OCI-LY7 (cell line): ENCODE measurements at regions not wholly inside any gene's neighbourhood (a gene's known extent, or its start where the extent isn't known, plus 50 kb on each side); places are given as distances from the start of the nearest gene placed in this dataset.

Experiments
- BruUV-seq: library from RNA; stranded (reverse); fragments of 400-500 nt; replicated peaks from 2 replicates; lab custom pipeline; 2021; lab: Mats Ljungman, UMichigan
- CTCF ChIA-PET: fragments of 300-600 bp; sonication (Branson Sonifier 250); formaldehyde crosslinking; loops from one replicate; lab custom pipeline; 2022; ENCODE audit warnings: antibody characterized with exemption; ENCODE audit not compliant: unreplicated experiment; lab: Charles Lee
- POLR2A ChIA-PET: fragments of 300-600 bp; sonication (Branson Sonifier 250); formaldehyde crosslinking; loops from one replicate; lab custom pipeline; 2022; ENCODE audit warnings: antibody characterized with exemption; lab: Charles Lee
- DNase-seq: peaks from one replicate; pipeline ENCODE4 v3.0.0-alpha.2; 2015; ENCODE audit warnings: low spot score
- H2AFZ ChIP-seq: fragments of 200-600 bp; sonication (generic), shearing (Covaris generic); 2 replicates; pipeline ENCODE4 v1.6.1; 2014; ENCODE audit warnings: mild to moderate bottlenecking, antibody characterized with exemption, low read length, moderate library complexity
- H3K27ac ChIP-seq: fragments of 200-600 bp; sonication (generic); 2 replicates; pipeline ENCODE4 v1.5.1; 2014; ENCODE audit warnings: mixed run types, low read depth, mild to moderate bottlenecking, moderate library complexity, low read length, inconsistent platforms; ENCODE audit not compliant: poor library complexity, severe bottlenecking
- H3K36me3 ChIP-seq: fragments of 200-600 bp; sonication (generic); 2 replicates; pipeline ENCODE4 v1.6.1; 2014; ENCODE audit warnings: mild to moderate bottlenecking, antibody characterized with exemption, low read length, moderate library complexity, mixed read lengths; ENCODE audit not compliant: insufficient read depth
- H3K4me1 ChIP-seq: fragments of 200-600 bp; sonication (generic); 2 replicates; pipeline ENCODE4 v1.5.1; 2014; ENCODE audit warnings: mild to moderate bottlenecking, low read length; ENCODE audit not compliant: insufficient read depth, poor library complexity, severe bottlenecking
- H3K4me2 ChIP-seq: fragments of 200-600 bp; sonication (generic); 2 replicates; pipeline ENCODE4 v1.6.1; 2014; ENCODE audit warnings: mild to moderate bottlenecking, low read length
- H3K4me3 ChIP-seq: fragments of 200-600 bp; sonication (generic); 2 replicates; pipeline ENCODE4 v1.5.1; 2014; ENCODE audit warnings: mild to moderate bottlenecking, low read depth, low read length; ENCODE audit not compliant: poor library complexity, severe bottlenecking
- H3K79me2 ChIP-seq: fragments of 200-600 bp; sonication (generic); 2 replicates; pipeline ENCODE4 v1.6.1; 2016; ENCODE audit warnings: low read depth, mild to moderate bottlenecking, low read length, moderate library complexity, mixed read lengths; ENCODE audit not compliant: insufficient read depth
- H3K9me2 ChIP-seq: fragments of 200-600 bp; sonication (generic); 2 replicates; pipeline ENCODE4 v1.6.1; 2016; ENCODE audit warnings: mild to moderate bottlenecking, low read length, mixed read lengths; ENCODE audit not compliant: insufficient read depth
- H3K9me3 ChIP-seq: fragments of 200-600 bp; sonication (generic); 2 replicates; pipeline ENCODE4 v1.6.1; 2014; ENCODE audit warnings: mild to moderate bottlenecking, mixed run types, low read length, mixed read lengths
- H4K20me1 ChIP-seq: fragments of 200-600 bp; sonication (generic); 2 replicates; pipeline ENCODE4 v1.6.1; 2014; ENCODE audit warnings: mild to moderate bottlenecking, antibody characterized with exemption, low read length, moderate library complexity, mixed read lengths; ENCODE audit not compliant: insufficient read depth
- EZH2phosphoT487 ChIP-seq: fragments of 200-600 bp; sonication (generic); IDR thresholded peaks from 2 replicates; pipeline ENCODE4 v1.6.1; 2018; ENCODE audit warnings: low read depth, borderline replicate concordance, mild to moderate bottlenecking, mixed run types, antibody characterized with exemption, low read length, moderate library complexity, mixed read lengths
- intact Hi-C: fragments of 100-400 bp; cut with micrococcal nuclease; formaldehyde crosslinking; loops from one replicate; pipeline ENCODE4 v1.10.0; 2022; ENCODE audit not compliant: unreplicated experiment
- TF ChIP-seq, protein P1 (sequence below): fragments of 200-600 bp; sonication (generic); conservative IDR thresholded peaks from 2 replicates; pipeline ENCODE4 v1.5.1; 2014; ENCODE audit warnings: mild to moderate bottlenecking, antibody characterized with exemption, low read length, moderate library complexity, mixed read lengths

DNA sequence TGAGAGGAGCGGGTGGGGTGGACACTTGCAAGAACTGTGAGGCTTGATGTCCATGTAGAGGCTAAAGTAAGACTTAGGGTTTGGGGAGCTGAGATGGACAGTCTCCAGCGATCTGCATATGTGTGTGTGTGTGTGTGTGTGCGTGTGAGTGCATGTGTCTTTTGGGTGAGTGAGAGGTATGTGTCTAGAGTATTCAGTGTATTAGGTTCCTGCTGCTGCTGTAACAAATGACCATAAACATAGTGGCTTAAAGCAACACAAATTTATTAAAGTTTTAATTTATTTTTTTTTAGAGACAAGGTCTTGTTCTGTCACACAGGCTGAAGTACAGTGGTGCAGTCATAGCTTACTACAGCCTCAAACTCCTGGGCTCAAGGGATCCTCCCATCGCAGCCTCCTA lies 155.4 kb upstream of the SPRED2 start:
- POLR2A ChIA-PET = interaction anchor here (1.5 kb wide), 1 partner anchor 14 kb away, joined by 6 read pairs; no protein-coding TSS in a partner anchor
- H2AFZ ChIP-seq = no peak overlapping the region
- no TSS peak for BruUV-seq
- H4K20me1 ChIP-seq = no peaks in the 10 kb centered on the region
- H3K36me3 ChIP-seq = no peaks in the 10 kb centered on the region
- no peak overlapping the region for H3K27ac ChIP-seq
- no peaks in the 10 kb centered on the region for H3K4me1 ChIP-seq
- intact Hi-C loops = no loop called here
- TF ChIP-seq EZH2phosphoT487 = no peak
- TF ChIP-seq, protein P1, sequence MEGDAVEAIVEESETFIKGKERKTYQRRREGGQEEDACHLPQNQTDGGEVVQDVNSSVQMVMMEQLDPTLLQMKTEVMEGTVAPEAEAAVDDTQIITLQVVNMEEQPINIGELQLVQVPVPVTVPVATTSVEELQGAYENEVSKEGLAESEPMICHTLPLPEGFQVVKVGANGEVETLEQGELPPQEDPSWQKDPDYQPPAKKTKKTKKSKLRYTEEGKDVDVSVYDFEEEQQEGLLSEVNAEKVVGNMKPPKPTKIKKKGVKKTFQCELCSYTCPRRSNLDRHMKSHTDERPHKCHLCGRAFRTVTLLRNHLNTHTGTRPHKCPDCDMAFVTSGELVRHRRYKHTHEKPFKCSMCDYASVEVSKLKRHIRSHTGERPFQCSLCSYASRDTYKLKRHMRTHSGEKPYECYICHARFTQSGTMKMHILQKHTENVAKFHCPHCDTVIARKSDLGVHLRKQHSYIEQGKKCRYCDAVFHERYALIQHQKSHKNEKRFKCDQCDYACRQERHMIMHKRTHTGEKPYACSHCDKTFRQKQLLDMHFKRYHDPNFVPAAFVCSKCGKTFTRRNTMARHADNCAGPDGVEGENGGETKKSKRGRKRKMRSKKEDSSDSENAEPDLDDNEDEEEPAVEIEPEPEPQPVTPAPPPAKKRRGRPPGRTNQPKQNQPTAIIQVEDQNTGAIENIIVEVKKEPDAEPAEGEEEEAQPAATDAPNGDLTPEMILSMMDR = no peak
- CTCF ChIA-PET = no interaction called here
- no peaks in the 10 kb centered on the region for H3K9me2 ChIP-seq
- no peak for DNase-seq
- no peak overlapping the region for H3K4me2 ChIP-seq
- no peaks in the 10 kb centered on the region for H3K9me3 ChIP-seq
- H3K4me3 ChIP-seq = no peak overlapping the region
- H3K79me2 ChIP-seq = no peaks in the 10 kb centered on the region

DNA sequence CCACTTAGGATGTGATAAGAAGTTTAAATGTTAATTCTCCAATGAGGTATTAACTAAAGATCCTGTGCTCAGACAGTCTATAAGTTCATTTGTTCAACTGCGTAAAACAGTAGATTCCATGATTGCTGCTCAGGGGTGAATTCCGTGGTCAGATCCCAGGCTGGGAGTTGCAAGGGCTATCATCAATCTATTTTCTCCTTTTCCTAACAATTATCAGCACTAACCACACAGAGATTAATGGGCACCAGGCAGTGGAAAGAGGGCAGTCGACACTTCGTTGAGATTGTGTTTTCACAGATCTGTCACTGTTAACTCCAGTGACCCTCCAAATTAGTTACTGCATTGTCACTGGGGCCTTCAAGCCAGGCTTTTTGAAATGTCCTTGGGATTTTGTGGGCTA lies 154.1 kb upstream of the SPRED2 start:
- no peaks in the 10 kb centered on the region for H3K9me3 ChIP-seq
- BruUV-seq = no TSS peak
- TF ChIP-seq, protein P1 = no peak
- no peak for TF ChIP-seq EZH2phosphoT487
- intact Hi-C loops = no loop called here
- DNase-seq = no peak
- no peak overlapping the region for H3K4me2 ChIP-seq
- no peak overlapping the region for H3K27ac ChIP-seq
- H3K9me2 ChIP-seq = no peaks in the 10 kb centered on the region
- H3K79me2 ChIP-seq = no peaks in the 10 kb centered on the region
- H3K36me3 ChIP-seq = no peaks in the 10 kb centered on the region
- no peaks in the 10 kb centered on the region for H4K20me1 ChIP-seq
- H3K4me1 ChIP-seq = no peaks in the 10 kb centered on the region
- ChIA-PET CTCF (no interaction called here), POLR2A (no interaction called here)
- H3K4me3 ChIP-seq = no peak overlapping the region
- no peak overlapping the region for H2AFZ ChIP-seq

DNA sequence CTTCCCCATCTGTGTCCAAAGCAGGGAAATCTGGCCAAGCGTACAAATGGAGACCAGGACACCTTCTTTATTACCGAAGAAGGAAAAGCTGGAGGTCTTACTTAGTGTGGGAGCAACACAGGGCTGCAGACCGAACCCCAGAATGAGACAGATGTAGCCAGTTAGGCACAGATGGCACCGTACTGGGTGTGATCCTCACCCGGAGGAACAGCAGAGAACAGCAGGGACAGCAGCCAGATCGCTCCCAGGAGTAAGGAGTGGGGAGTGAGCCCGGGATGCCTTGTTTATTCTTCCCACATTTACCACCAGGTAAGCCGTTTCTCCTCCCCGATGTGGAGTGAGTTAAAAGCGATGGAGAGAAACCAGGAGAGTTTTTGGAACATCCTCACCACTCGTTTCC lies 150.7 kb upstream of the SPRED2 start:
- CTCF ChIA-PET = no interaction called here
- intact Hi-C loops = no loop called here
- no peak overlapping the region for H3K4me3 ChIP-seq

More for the DNA sequence above, 150.7 kb upstream of the SPRED2 start:
- H3K4me1 ChIP-seq = no peaks in the 10 kb centered on the region
- no peak for TF ChIP-seq EZH2phosphoT487
- TF ChIP-seq, protein P1 = no peak
- H3K79me2 ChIP-seq = no peaks in the 10 kb centered on the region
- no peak overlapping the region for H3K27ac ChIP-seq
- DNase-seq = no peak
- no peaks in the 10 kb centered on the region for H3K9me2 ChIP-seq
- no peaks in the 10 kb centered on the region for H3K36me3 ChIP-seq
- no peak overlapping the region for H3K4me2 ChIP-seq
- H2AFZ ChIP-seq = no peak overlapping the region
- POLR2A ChIA-PET = no interaction called here
- no peaks in the 10 kb centered on the region for H4K20me1 ChIP-seq
- BruUV-seq = no TSS peak
- H3K9me3 ChIP-seq = no peaks in the 10 kb centered on the region
